CD4-positive, alpha-beta memory T cell (primary cell): ENCODE measurements at regions not wholly inside any gene's neighbourhood (a gene's known extent, or its start where the extent isn't known, plus 50 kb on each side); places are given as distances from the start of the nearest gene placed in this dataset.

Source experiments
- CTCF ChIA-PET: fragments of 350-600 bp; sonication (Branson Sonifier 250); formaldehyde crosslinking; loops from one replicate; lab custom pipeline; 2021; ENCODE audit warnings: inconsistent platforms; ENCODE audit not compliant: partially characterized antibody; lab: Charles Lee
- POLR2A ChIA-PET: fragments of 350-600 bp; sonication (Branson Sonifier 250); formaldehyde crosslinking; loops from one replicate; lab custom pipeline; 2021; ENCODE audit not compliant: partially characterized antibody; lab: Charles Lee
- DNase-seq, 5 donors: peaks; one replicate each; pipeline versions ENCODE4 v3.0.0 to v3.0.0-alpha.2; 2020 to 2022; ENCODE audit warnings: mixed read lengths in 1 of 5
- H3K27ac ChIP-seq: one replicate; pipeline ENCODE4 v1.7.0; 2013; ENCODE audit warnings: low read depth, low read length
- H3K27me3 ChIP-seq: 2 replicates; pipeline ENCODE4 v1.7.0; 2013; ENCODE audit warnings: mild to moderate bottlenecking, low read length, moderate library complexity; ENCODE audit not compliant: insufficient read depth
- H3K36me3 ChIP-seq: 2 replicates; pipeline ENCODE4 v1.7.0; 2013; ENCODE audit warnings: mild to moderate bottlenecking, low read length, moderate library complexity; ENCODE audit not compliant: insufficient read depth
- H3K4me1 ChIP-seq: 2 replicates; pipeline ENCODE4 v1.7.0; 2013; ENCODE audit warnings: mild to moderate bottlenecking, low read length, moderate library complexity; ENCODE audit not compliant: insufficient read depth
- H3K4me3 ChIP-seq, 2 donors: one replicate each; pipeline ENCODE4 v1.7.0; 2013; ENCODE audit warnings: low read length in 2 of 2, mild to moderate bottlenecking in 1 of 2
- H3K9me3 ChIP-seq, 2 donors: one replicate each; pipeline ENCODE4 v1.7.0; 2013; ENCODE audit warnings: low read length in 2 of 2, control low read depth in 1 of 2; ENCODE audit not compliant: control insufficient read depth in 1 of 2
- H3K27ac Mint-ChIP-seq, 7 donors: one replicate each; pipeline ENCODE4 v1.8.0; 2020 to 2021; ENCODE audit warnings: mixed read lengths in 7 of 7, mild to moderate bottlenecking in 6 of 7, inconsistent platforms in 3 of 7, moderate library complexity in 3 of 7
- H3K27me3 Mint-ChIP-seq, 2 donors: one replicate each; pipeline ENCODE4 v1.8.0; 2020 to 2021; ENCODE audit warnings: mixed read lengths in 2 of 2
- H3K36me3 Mint-ChIP-seq, 2 donors: one replicate each; pipeline ENCODE4 v1.8.0; 2020 to 2021; ENCODE audit warnings: mixed read lengths in 2 of 2, inconsistent platforms in 1 of 2, mild to moderate bottlenecking in 1 of 2
- H3K4me1 Mint-ChIP-seq, 4 donors: one replicate each; pipeline ENCODE4 v1.8.0; 2020 to 2021; ENCODE audit warnings: mixed read lengths in 4 of 4, mild to moderate bottlenecking in 1 of 4
- H3K4me3 Mint-ChIP-seq, 8 donors: one replicate each; pipeline ENCODE4 v1.8.0; 2020 to 2021; ENCODE audit warnings: mixed read lengths in 8 of 8, mild to moderate bottlenecking in 7 of 8, moderate library complexity in 6 of 8, inconsistent platforms in 3 of 8
- H3K9me3 Mint-ChIP-seq, 8 donors: one replicate each; pipeline ENCODE4 v1.8.0; 2020 to 2021; ENCODE audit warnings: mixed read lengths in 8 of 8, mild to moderate bottlenecking in 5 of 8, inconsistent platforms in 3 of 8, moderate library complexity in 1 of 8
- intact Hi-C: fragments of 100-400 bp; cut with micrococcal nuclease; formaldehyde crosslinking; loops from one replicate; pipeline ENCODE4 v1.15.1; 2023

DNA sequence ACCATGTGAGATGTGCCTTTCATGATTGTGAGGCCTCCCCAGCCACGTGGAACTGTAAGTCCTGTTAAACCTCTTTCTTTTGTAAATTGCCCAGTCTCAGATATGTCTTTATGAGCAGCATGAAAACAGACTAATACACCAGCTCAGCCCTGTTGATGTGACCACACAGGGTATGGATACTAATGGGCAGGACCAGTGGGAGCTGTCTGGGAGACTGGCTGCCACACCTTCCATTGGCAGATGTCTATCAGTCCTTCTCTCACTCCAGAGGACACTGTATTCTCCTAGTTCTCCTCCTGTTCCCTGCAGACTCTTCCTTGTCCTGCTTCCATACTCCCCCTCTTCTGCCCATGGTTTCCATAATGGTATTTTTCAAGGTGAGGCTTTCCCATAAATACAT is 104.4 kb downstream of the PRLHR start:
- POLR2A ChIA-PET = no interaction called here

DNA sequence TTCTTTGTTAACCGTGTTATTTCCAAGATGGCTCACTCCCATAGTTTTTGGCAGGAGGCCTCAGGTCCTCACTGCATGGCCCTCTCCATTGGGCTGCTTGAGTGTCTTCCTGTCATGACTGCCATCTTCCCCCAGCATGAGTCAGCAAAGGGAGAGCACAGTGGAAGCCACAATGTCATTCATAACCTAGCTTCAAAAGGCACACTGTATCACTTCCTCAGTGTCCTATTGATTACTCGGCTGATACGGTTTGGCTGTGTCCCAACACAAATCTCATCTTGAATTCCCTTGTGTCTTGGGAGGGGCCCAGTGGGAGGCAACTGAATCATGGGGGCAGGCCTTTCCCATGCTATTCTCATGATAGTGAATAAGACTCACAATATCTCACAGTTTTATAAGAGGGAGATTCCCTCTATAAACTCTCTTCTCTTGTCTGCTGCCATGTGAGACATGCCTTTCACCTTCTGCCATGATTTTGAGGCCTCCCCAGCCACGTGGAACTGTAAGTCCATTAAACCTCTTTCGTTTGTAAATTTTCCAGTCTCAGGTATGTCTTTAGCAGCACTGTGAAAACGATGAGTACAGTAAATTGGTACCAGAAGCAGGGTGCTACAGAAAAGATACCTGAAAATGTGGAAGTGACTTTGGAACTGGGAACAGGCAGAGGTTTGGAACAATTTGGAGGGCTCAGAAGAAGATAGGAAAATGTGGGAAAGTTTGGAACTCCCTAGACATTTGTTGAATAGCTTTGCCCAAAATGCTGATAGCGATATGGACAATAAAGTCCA is 106.5 kb downstream of the PRLHR start:
- no peak for DNase-seq
- H3K27me3 ChIP-seq = no peaks in the 10 kb centered on the region
- no peak overlapping the region for H3K27ac ChIP-seq
- H3K4me1 ChIP-seq = no peaks in the 10 kb centered on the region
- H3K27me3 Mint-ChIP-seq = peaks cover 9 to 11% of the 10 kb centered on the region in 2 donors
- no peak overlapping the region for H3K4me3 Mint-ChIP-seq
- ChIA-PET POLR2A (no interaction called here), CTCF (no interaction called here)
- no peaks in the 10 kb centered on the region for H3K4me1 Mint-ChIP-seq
- no peak overlapping the region for H3K4me3 ChIP-seq
- peaks cover 2 to 21% (median 15%) of the 10 kb centered on the region in 8 donors for H3K9me3 Mint-ChIP-seq
- no peaks in the 10 kb centered on the region for H3K36me3 Mint-ChIP-seq
- H3K9me3 ChIP-seq = no peaks in the 10 kb centered on the region
- H3K36me3 ChIP-seq = no peaks in the 10 kb centered on the region
- intact Hi-C loops = no loop called here
- no peak overlapping the region for H3K27ac Mint-ChIP-seq

More for the DNA sequence above, 104.4 kb downstream of the PRLHR start:
- Mint-ChIP-seq H3K27ac (no peak overlapping the region), H3K36me3 (no peaks in the 10 kb centered on the region), H3K27me3 (peaks cover 6 to 13% of the 10 kb centered on the region in 2 donors), H3K4me3 (no peak overlapping the region), H3K4me1 (no peaks in the 10 kb centered on the region), H3K9me3 (peaks cover 2 to 21% (median 15%) of the 10 kb centered on the region in 8 donors)
- H3K27me3 ChIP-seq = no peaks in the 10 kb centered on the region
- no peaks in the 10 kb centered on the region for H3K36me3 ChIP-seq
- no peaks in the 10 kb centered on the region for H3K9me3 ChIP-seq
- no peaks in the 10 kb centered on the region for H3K4me1 ChIP-seq
- H3K27ac ChIP-seq = no peak overlapping the region
- intact Hi-C loops = no loop called here
- DNase-seq = no peak
- H3K4me3 ChIP-seq = no peak overlapping the region
- CTCF ChIA-PET = no interaction called here

DNA sequence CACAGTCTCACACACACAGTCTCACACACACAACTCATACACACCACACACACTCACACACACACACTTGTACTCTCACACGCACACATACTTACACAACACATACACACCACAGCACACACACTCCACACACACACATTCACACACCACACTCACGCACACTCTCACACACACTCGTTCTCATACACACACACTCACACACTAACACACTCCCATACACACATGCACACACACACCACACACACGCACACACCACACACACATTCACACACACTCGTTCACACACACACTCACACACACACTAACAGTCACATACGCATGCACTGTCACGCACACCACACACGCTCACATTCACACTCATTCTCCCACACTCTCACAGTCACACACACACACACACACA is 109.8 kb downstream of the PRLHR start:
- peaks cover 2 to 12% (median 6%) of the 10 kb centered on the region in 8 donors for H3K9me3 Mint-ChIP-seq
- H3K4me1 Mint-ChIP-seq = no peaks in the 10 kb centered on the region
- Histone ChIP-seq H3K36me3 (no peaks in the 10 kb centered on the region), H3K9me3 (no peaks in the 10 kb centered on the region), H3K4me3 (no peak overlapping the region), H3K27me3 (no peaks in the 10 kb centered on the region), H3K4me1 (no peaks in the 10 kb centered on the region), H3K27ac (no peak overlapping the region)
- intact Hi-C loops = no loop called here
- peaks cover 8 to 12% of the 10 kb centered on the region in 2 donors for H3K27me3 Mint-ChIP-seq
- no peaks in the 10 kb centered on the region for H3K36me3 Mint-ChIP-seq
- DNase-seq = no peak
- no peak overlapping the region for H3K4me3 Mint-ChIP-seq
- POLR2A ChIA-PET = no interaction called here
- H3K27ac Mint-ChIP-seq = no peak overlapping the region
- CTCF ChIA-PET = no interaction called here

DNA sequence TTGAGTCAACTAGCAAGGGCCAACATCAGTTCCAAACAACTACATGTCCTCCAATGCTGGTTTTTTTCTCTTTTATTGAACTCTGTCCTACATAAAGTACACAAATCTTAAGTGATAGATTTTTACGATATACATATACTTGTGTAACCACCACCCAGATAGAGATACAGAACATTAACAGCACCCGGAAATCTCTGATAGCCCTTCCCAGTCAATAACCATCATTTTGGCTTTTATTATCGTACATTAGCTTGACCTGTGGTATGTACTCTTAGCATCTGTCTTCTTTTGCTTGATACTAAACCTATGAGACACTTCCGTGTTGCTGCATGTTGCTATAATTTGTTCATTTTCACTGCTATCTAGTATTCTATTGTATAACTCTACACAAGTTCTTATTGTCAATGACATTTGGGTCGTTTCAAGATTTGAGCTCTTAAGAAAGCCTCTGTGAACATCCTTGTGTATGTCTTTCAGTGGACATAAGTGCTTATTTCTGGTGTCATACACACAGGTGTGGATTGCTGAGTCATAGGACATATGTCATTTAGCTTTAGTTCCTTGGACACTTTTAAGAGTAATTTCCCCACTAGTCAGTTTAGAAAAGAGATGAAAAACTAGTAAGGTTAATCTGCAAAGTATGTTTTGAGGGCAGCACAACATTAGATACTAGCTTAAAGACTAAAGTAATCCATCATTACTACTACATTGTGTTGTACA is 111.1 kb downstream of the PRLHR start:
- CTCF ChIA-PET = interaction anchor here (1.0 kb wide), 1 partner anchor 25 kb away, joined by 3 read pairs; no protein-coding TSS in a partner anchor
- no peak overlapping the region for H3K4me3 Mint-ChIP-seq
- H3K36me3 Mint-ChIP-seq = no peaks in the 10 kb centered on the region
- DNase-seq = no peak
- H3K27ac Mint-ChIP-seq = no peak overlapping the region
- peaks cover 7 to 12% of the 10 kb centered on the region in 2 donors for H3K27me3 Mint-ChIP-seq
- H3K36me3 ChIP-seq = no peaks in the 10 kb centered on the region
- no peaks in the 10 kb centered on the region for H3K9me3 ChIP-seq
- no peak overlapping the region for H3K4me3 ChIP-seq
- intact Hi-C loops = no loop called here
- H3K27ac ChIP-seq = no peak overlapping the region
- H3K4me1 ChIP-seq = no peaks in the 10 kb centered on the region
- POLR2A ChIA-PET = no interaction called here
- no peaks in the 10 kb centered on the region for H3K27me3 ChIP-seq
- H3K9me3 Mint-ChIP-seq = peaks cover under 1 to 6% (median 4%) of the 10 kb centered on the region in 8 donors
- no peaks in the 10 kb centered on the region for H3K4me1 Mint-ChIP-seq

DNA sequence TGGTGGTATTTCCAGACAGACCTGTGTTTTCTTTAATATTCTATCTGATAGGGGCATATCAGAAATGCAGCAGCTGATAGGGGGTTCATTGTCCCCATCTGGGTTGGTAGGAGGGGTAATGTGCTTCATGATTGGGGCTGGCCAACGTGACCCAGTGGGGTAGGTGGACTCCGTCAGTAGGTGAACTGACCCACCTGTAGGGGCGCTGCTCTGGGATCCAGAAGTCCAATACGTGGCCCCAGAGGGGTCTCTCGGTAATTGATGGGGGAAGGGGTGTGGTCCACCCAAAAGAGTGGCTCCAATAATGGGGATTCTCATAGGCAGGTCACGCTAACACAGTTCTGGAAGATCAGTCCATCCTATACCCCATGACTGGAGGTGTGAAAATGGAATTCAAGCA is 112.0 kb downstream of the PRLHR start:
- Mint-ChIP-seq H3K27ac (no peak overlapping the region), H3K36me3 (no peaks in the 10 kb centered on the region), H3K27me3 (peaks cover 6 to 9% of the 10 kb centered on the region in 2 donors), H3K4me3 (no peak overlapping the region), H3K4me1 (no peaks in the 10 kb centered on the region), H3K9me3 (peaks cover 0 to 3% (median 0%) of the 10 kb centered on the region in 8 donors)
- Histone ChIP-seq H3K9me3 (no peaks in the 10 kb centered on the region), H3K36me3 (no peaks in the 10 kb centered on the region), H3K4me1 (no peaks in the 10 kb centered on the region), H3K4me3 (no peak overlapping the region), H3K27me3 (no peaks in the 10 kb centered on the region), H3K27ac (no peak overlapping the region)
- CTCF ChIA-PET = interaction anchor here (1.0 kb wide), 1 partner anchor 24 kb away, joined by 3 read pairs; no protein-coding TSS in a partner anchor
- intact Hi-C loops = no loop called here
- DNase-seq = no peak
- POLR2A ChIA-PET = no interaction called here

DNA sequence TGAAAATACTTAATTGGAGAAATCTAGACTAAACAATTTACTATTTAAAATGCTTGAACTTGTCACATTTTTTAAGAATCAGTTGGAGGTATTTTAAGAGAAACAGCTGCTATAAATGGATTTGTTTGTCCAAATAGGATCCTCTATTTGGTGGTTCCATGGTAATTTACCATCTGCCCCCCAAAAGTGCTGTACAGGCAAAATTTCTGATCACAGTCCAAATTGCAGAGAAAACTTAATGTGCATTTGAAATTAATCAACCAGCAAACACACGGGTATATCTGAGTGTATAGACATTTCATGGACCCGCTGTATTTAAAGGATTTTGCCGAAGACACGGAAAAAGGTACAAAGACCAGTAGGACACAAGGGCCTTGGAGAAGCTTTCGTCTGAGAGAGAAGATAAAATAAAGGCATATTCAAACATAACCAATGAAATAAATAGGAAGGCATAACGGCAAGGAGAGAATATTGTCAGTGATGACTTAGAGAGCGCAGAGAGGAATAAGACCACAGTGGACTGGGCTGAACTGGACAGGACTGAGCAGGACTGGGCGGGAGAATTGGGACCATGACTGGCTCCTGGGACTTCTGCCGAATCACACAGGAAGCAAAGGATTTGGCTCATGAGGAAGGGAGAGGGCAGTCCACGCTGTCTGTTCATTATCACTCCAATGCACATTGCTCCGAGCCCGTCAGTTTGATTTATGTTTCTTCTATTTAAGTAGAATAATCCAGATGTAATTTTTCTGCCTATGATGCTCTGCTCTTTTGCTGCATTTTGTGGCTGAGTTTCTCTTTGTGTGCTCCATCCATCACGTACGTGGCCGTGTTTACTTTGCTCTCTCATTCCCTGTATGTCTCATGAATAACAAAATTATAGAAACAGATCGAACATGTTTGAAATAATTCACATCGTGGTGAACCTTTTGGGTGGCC is 112.8 kb downstream of the PRLHR start:
- no peaks in the 10 kb centered on the region for H3K9me3 ChIP-seq
- no peak overlapping the region for H3K27ac Mint-ChIP-seq
- CTCF ChIA-PET = no interaction called here
- H3K9me3 Mint-ChIP-seq = peaks cover 0 to 3% (median 0%) of the 10 kb centered on the region in 8 donors
- no peaks in the 10 kb centered on the region for H3K36me3 ChIP-seq
- no peaks in the 10 kb centered on the region for H3K27me3 ChIP-seq
- no peak for DNase-seq
- H3K4me1 ChIP-seq = no peaks in the 10 kb centered on the region
- H3K27ac ChIP-seq = no peak overlapping the region
- H3K4me3 Mint-ChIP-seq = no peak overlapping the region
- H3K4me3 ChIP-seq = no peak overlapping the region
- H3K27me3 Mint-ChIP-seq = peaks cover 6 to 9% of the 10 kb centered on the region in 2 donors
- intact Hi-C loops = no loop called here
- H3K4me1 Mint-ChIP-seq = no peaks in the 10 kb centered on the region
- no peaks in the 10 kb centered on the region for H3K36me3 Mint-ChIP-seq
- POLR2A ChIA-PET = no interaction called here

DNA sequence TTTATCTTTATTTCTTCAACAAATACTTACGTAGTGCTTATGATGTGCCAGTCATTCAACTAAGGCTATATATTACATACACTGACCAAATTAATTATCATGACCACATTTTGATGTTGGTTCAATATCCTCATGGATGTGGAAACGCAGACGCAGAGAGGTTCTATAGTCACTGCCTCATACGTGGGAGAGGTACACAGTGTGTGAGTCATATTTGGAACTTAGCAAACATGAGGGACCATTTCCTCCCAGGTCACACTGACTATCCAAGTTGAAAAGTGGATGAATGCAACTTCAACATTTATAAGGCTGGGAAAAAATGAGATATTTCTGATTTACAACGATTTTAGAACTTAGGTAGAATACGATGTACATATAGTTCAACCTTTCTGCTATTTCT is 113.6 kb downstream of the PRLHR start:
- POLR2A ChIA-PET = no interaction called here
- peaks cover 6 to 9% of the 10 kb centered on the region in 2 donors for H3K27me3 Mint-ChIP-seq

More for the DNA sequence above, 113.6 kb downstream of the PRLHR start:
- no peak overlapping the region for H3K27ac Mint-ChIP-seq
- Histone ChIP-seq H3K36me3 (no peaks in the 10 kb centered on the region), H3K4me1 (no peaks in the 10 kb centered on the region), H3K27ac (no peak overlapping the region), H3K9me3 (no peaks in the 10 kb centered on the region), H3K27me3 (no peaks in the 10 kb centered on the region), H3K4me3 (no peak overlapping the region)
- no peak for DNase-seq
- no peaks in the 10 kb centered on the region for H3K36me3 Mint-ChIP-seq
- H3K4me3 Mint-ChIP-seq = no peak overlapping the region
- CTCF ChIA-PET = no interaction called here
- intact Hi-C loops = no loop called here
- H3K4me1 Mint-ChIP-seq = no peaks in the 10 kb centered on the region
- peaks cover 0 to 3% (median 0%) of the 10 kb centered on the region in 8 donors for H3K9me3 Mint-ChIP-seq
